GM12872 (cell line): ENCODE measurements at regions not wholly inside any gene's neighbourhood (a gene's known extent, or its start where the extent isn't known, plus 50 kb on each side); places are given as distances from the start of the nearest gene placed in this dataset.

ENCODE experiments used
- CTCF ChIP-seq: IDR thresholded peaks from 3 replicates; pipeline ENCODE4 v1.5.1; 2011; ENCODE audit warnings: low read depth, mild to moderate bottlenecking, low read length, moderate library complexity; ENCODE audit not compliant: insufficient read depth

- peak; percentile 77 for TF ChIP-seq CTCF
Observed at GRCh38 chr6:105484238-105485161, 81.6 kb upstream of the PREP start.

GRCh38 chr6:105483492-105483891, 80.6 kb upstream of the PREP start:
- TF ChIP-seq CTCF: no peak

GRCh38 chr6:105482921-105483320, 80.0 kb upstream of the PREP start:
- no peak for TF ChIP-seq CTCF

GRCh38 chr6:105482227-105482844, 79.5 kb upstream of the PREP start:
- TF ChIP-seq CTCF: no peak

- TF ChIP-seq CTCF: no peak
Observed at GRCh38 chr6:105476978-105477377, 74.1 kb upstream of the PREP start.

- no peak for TF ChIP-seq CTCF
Observed at GRCh38 chr6:105474234-105474633, 71.4 kb upstream of the PREP start.

- TF ChIP-seq CTCF: no peak
Observed at GRCh38 chr6:105469946-105470345, 67.1 kb upstream of the PREP start.
